SK-N-SH (cell line): ENCODE measurements at regions not wholly inside any gene's neighbourhood (a gene's known extent, or its start where the extent isn't known, plus 50 kb on each side); places are given as distances from the start of the nearest gene placed in this dataset.

Experiments used
- CTCF ChIA-PET: fragments of 300-600, 350-600 bp; formaldehyde crosslinking; extraction: SDS; loops from one replicate; lab custom pipeline; 2021; lab: Yijun Ruan, JAX
- POLR2A ChIA-PET: fragments of 350-600 bp; sonication (Branson Sonifier 250); formaldehyde crosslinking; extraction: SDS; loops from one replicate; lab custom pipeline; 2020; ENCODE audit warnings: antibody characterized with exemption, inconsistent platforms; lab: Yijun Ruan, JAX
- DNase-seq: peaks from one replicate; pipeline ENCODE4 v3.0.0; 2012
- H2AFZ ChIP-seq: fragments of 200-600 bp; sonication (generic); 2 replicates; pipeline ENCODE4 v1.8.1; 2016; ENCODE audit warnings: antibody characterized with exemption, mild to moderate bottlenecking, low read depth
- H3F3A ChIP-seq: fragments of 200-600 bp; sonication (generic); replicated peaks from 2 replicates; pipeline ENCODE3; 2016; ENCODE audit warnings: antibody characterized with exemption, mild to moderate bottlenecking; ENCODE audit not compliant: insufficient read depth
- H3K27ac ChIP-seq, 2 experiments: fragments of 200-500 bp in 1 of 2; fragments of 200-600 bp in 1 of 2; sonication (Bioruptor generic) in 1 of 2; sonication (generic), shearing (Covaris generic) in 1 of 2; 2 replicates each; pipeline versions ENCODE4 v1.5.1 to v1.6.1; 2014 to 2016; ENCODE audit warnings: low read depth in 2 of 2, inconsistent platforms in 1 of 2, low read length in 1 of 2, mild to moderate bottlenecking in 1 of 2, mixed read lengths in 1 of 2
- H3K27me3 ChIP-seq: fragments of 200-600 bp; sonication (generic), shearing (Covaris generic); 2 replicates; pipeline ENCODE4 v1.6.1; 2016; ENCODE audit warnings: mixed run types; ENCODE audit not compliant: insufficient read depth
- H3K36me3 ChIP-seq, 2 experiments: fragments of 200-500 bp in 1 of 2; fragments of 200-600 bp in 1 of 2; sonication (Bioruptor generic) in 1 of 2; sonication (generic) in 1 of 2; replicated peaks in 1 of 2; 2 replicates each; pipeline versions ENCODE3 to v1.5.1; 2014 to 2016; ENCODE audit warnings: low read length in 1 of 2, mild to moderate bottlenecking in 1 of 2; ENCODE audit not compliant: insufficient read depth in 2 of 2, control insufficient read depth in 1 of 2
- H3K4me1 ChIP-seq, 2 experiments: fragments of 200-500 bp in 1 of 2; fragments of 200-600 bp in 1 of 2; sonication (Bioruptor generic) in 1 of 2; sonication (generic), shearing (Covaris generic) in 1 of 2; 2 replicates each; pipeline versions ENCODE4 v1.5.1 to v1.6.1; 2014 to 2016; ENCODE audit warnings: low read depth in 1 of 2, low read length in 1 of 2, mixed run types in 1 of 2; ENCODE audit not compliant: insufficient read depth in 2 of 2, control insufficient read depth in 1 of 2
- H3K4me2 ChIP-seq: fragments of 200-600 bp; sonication (generic), shearing (Covaris generic); 2 replicates; pipeline ENCODE4 v1.6.1; 2017; ENCODE audit warnings: mixed run types
- H3K4me3 ChIP-seq, 2 experiments: fragments of 200-500 bp in 1 of 2; fragments of 200-600 bp in 1 of 2; sonication (Bioruptor generic) in 1 of 2; sonication (generic), shearing (Covaris generic) in 1 of 2; 2 replicates each; pipeline versions ENCODE4 v1.5.1 to v1.8.1; 2014 to 2016; ENCODE audit warnings: low read depth in 2 of 2, inconsistent platforms in 1 of 2, low read length in 1 of 2, mild to moderate bottlenecking in 1 of 2, mixed read lengths in 1 of 2, moderate library complexity in 1 of 2
- H3K79me2 ChIP-seq: fragments of 200-600 bp; sonication (generic); 2 replicates; pipeline ENCODE4 v1.8.1; 2017; ENCODE audit warnings: mild to moderate bottlenecking; ENCODE audit not compliant: insufficient read depth
- H3K9ac ChIP-seq: fragments of 200-600 bp; sonication (generic); 2 replicates; pipeline ENCODE4 v1.6.1; 2017; ENCODE audit warnings: mixed run types
- H3K9me2 ChIP-seq: fragments of 200-600 bp; sonication (generic); 2 replicates; pipeline ENCODE4 v1.6.1; 2017; ENCODE audit warnings: mixed run types
- H3K9me3 ChIP-seq: fragments of 200-600 bp; sonication (generic); 2 replicates; pipeline ENCODE4 v1.6.1; 2017; ENCODE audit warnings: mixed run types, mild to moderate bottlenecking, moderate library complexity
- H4K20me1 ChIP-seq: fragments of 200-600 bp; sonication (generic); 2 replicates; pipeline ENCODE4 v1.6.1; 2017; ENCODE audit warnings: mild to moderate bottlenecking, mixed run types; ENCODE audit not compliant: insufficient read depth
- ELF1 ChIP-seq: IDR thresholded peaks from 2 replicates; pipeline ENCODE4 v1.4.0; 2012
- GABPA ChIP-seq: IDR thresholded peaks from 2 replicates; pipeline ENCODE4 v1.4.0; 2012; ENCODE audit warnings: low read depth, mild to moderate bottlenecking
- GATA2 ChIP-seq: sonication (generic); formaldehyde crosslinking; IDR thresholded peaks from 2 replicates; pipeline ENCODE4 v1.5.0; 2020; ENCODE audit warnings: mild to moderate bottlenecking, missing genetic modification reagents
- MEF2A ChIP-seq: IDR thresholded peaks from 2 replicates; pipeline ENCODE4 v1.4.0; 2012; ENCODE audit warnings: low read depth, borderline replicate concordance
- MXI1 ChIP-seq: IDR thresholded peaks from 2 replicates; pipeline ENCODE4 v1.6.1; 2012; ENCODE audit warnings: mild to moderate bottlenecking, low read depth, low read length, improper control_type of control experiment
- NFIC ChIP-seq: IDR thresholded peaks from 2 replicates; pipeline ENCODE4 v1.4.0; 2012; ENCODE audit warnings: borderline replicate concordance
- NRF1 ChIP-seq: IDR thresholded peaks from 2 replicates; pipeline ENCODE4 v1.6.1; 2012; ENCODE audit warnings: low read depth, mild to moderate bottlenecking, low read length
- POLR2AphosphoS5 ChIP-seq: IDR thresholded peaks from 2 replicates; pipeline ENCODE4 v1.6.1; 2012; ENCODE audit warnings: low read depth, low read length
- SMC3 ChIP-seq: IDR thresholded peaks from 2 replicates; pipeline ENCODE4 v1.6.1; 2012; ENCODE audit warnings: low read depth, low read length, improper control_type of control experiment
- WGBS: methylation state at CpG from one replicate; pipeline ENCODE4 v1.1.6; 2017; ENCODE audit warnings: low lambda C conversion rate; 5-methylcytosine and 5-hydroxymethylcytosine counted together
- TF ChIP-seq, protein P1 (sequence below): IDR thresholded peaks from 2 replicates; pipeline ENCODE4 v1.4.0; 2012; ENCODE audit warnings: low read depth, borderline replicate concordance
- TF ChIP-seq, protein P2 (sequence below): IDR thresholded peaks from 2 replicates; pipeline ENCODE4 v1.4.0; 2012; ENCODE audit warnings: low read depth, borderline replicate concordance
- TF ChIP-seq, protein P3 (sequence below): fragments of 200-600 bp; sonication (generic); IDR thresholded peaks from 2 replicates; pipeline ENCODE4 v1.6.1; 2017; ENCODE audit warnings: antibody characterized with exemption, mild to moderate bottlenecking, moderate library complexity

DNA sequence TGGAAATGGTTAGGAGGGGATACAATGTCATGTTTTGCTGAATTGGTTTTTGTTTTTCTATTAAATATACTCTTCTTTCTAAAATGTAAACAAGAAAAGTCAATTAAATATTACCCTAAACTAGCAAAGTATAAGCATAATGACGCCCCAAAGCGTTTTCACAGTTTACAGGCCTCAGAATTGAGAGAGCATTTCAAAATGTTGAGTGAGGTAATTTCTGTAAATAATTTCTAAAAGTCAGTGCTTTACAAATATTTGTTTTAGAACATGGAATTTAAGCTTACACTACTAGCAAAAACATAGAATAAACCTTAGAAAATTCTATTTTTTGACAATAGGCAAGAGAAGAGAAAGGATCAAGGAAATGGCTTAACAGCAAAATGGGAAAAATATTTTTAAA is 958.4 kb upstream of the USP15 start:
- Histone ChIP-seq H3K27me3 (no peaks in the 10 kb centered on the region), H3K4me1 (no peaks in the 10 kb centered on the region), H4K20me1 (no peaks in the 10 kb centered on the region), H3K4me3 (no peak overlapping the region), H3F3A (no peaks in the 10 kb centered on the region), H3K36me3 (no peaks in the 10 kb centered on the region), H3K4me2 (no peak overlapping the region), H3K9ac (no peak overlapping the region), H3K27ac (no peak overlapping the region), H3K9me3 (no peaks in the 10 kb centered on the region), H3K9me2 (no peaks in the 10 kb centered on the region), H3K79me2 (no peaks in the 10 kb centered on the region), H2AFZ (no peak overlapping the region)
- no peak for DNase-seq
- WGBS: 0% methylated on average over 2 of the region's 2 CpGs
- TF ChIP-seq GATA2 (CRISPR knock-in tag) (no peak), SMC3 (no peak), POLR2AphosphoS5 (no peak)
- TF ChIP-seq, protein P1, sequence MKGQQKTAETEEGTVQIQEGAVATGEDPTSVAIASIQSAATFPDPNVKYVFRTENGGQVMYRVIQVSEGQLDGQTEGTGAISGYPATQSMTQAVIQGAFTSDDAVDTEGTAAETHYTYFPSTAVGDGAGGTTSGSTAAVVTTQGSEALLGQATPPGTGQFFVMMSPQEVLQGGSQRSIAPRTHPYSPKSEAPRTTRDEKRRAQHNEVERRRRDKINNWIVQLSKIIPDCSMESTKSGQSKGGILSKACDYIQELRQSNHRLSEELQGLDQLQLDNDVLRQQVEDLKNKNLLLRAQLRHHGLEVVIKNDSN: no peak
- ChIA-PET CTCF (no interaction called here), POLR2A (no interaction called here)

DNA sequence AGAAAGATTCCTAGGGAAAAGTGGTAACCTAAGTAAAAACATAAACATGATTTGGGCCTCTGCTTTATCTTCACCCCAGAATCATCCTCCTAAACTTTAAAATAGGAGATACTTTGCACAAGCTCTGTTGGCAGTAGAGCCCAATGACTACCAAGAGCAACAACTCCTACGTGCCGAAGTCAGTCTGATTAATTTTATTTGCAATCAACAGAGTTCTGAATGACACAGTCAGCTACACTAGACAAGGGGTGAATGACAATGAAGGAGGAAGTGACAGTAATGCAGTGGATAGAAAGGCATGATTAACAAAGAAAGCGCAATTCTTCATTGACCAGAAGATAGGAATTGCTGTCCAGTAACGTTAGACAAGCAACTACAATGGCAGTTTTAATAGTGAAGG is 957.9 kb upstream of the USP15 start:
- H3K27ac ChIP-seq: no peak overlapping the region
- H3K9me3 ChIP-seq: no peaks in the 10 kb centered on the region
- ChIA-PET POLR2A (no interaction called here), CTCF (no interaction called here)
- no peaks in the 10 kb centered on the region for H3K79me2 ChIP-seq
- H3K4me2 ChIP-seq: no peak overlapping the region
- no peak overlapping the region for H3K4me3 ChIP-seq
- no peaks in the 10 kb centered on the region for H3K36me3 ChIP-seq
- H3F3A ChIP-seq: no peaks in the 10 kb centered on the region
- no peaks in the 10 kb centered on the region for H3K9me2 ChIP-seq
- no peak overlapping the region for H2AFZ ChIP-seq
- H3K4me1 ChIP-seq: no peaks in the 10 kb centered on the region
- no peak overlapping the region for H3K9ac ChIP-seq
- no peak for DNase-seq
- H4K20me1 ChIP-seq: no peaks in the 10 kb centered on the region
- TF ChIP-seq GABPA (no peak), ELF1 (no peak), NRF1 (no peak), MXI1 (no peak), NFIC (no peak), MEF2A (no peak)
- TF ChIP-seq, protein P2, sequence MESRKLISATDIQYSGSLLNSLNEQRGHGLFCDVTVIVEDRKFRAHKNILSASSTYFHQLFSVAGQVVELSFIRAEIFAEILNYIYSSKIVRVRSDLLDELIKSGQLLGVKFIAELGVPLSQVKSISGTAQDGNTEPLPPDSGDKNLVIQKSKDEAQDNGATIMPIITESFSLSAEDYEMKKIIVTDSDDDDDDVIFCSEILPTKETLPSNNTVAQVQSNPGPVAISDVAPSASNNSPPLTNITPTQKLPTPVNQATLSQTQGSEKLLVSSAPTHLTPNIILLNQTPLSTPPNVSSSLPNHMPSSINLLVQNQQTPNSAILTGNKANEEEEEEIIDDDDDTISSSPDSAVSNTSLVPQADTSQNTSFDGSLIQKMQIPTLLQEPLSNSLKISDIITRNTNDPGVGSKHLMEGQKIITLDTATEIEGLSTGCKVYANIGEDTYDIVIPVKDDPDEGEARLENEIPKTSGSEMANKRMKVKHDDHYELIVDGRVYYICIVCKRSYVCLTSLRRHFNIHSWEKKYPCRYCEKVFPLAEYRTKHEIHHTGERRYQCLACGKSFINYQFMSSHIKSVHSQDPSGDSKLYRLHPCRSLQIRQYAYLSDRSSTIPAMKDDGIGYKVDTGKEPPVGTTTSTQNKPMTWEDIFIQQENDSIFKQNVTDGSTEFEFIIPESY: no peak
- TF ChIP-seq, protein P3, sequence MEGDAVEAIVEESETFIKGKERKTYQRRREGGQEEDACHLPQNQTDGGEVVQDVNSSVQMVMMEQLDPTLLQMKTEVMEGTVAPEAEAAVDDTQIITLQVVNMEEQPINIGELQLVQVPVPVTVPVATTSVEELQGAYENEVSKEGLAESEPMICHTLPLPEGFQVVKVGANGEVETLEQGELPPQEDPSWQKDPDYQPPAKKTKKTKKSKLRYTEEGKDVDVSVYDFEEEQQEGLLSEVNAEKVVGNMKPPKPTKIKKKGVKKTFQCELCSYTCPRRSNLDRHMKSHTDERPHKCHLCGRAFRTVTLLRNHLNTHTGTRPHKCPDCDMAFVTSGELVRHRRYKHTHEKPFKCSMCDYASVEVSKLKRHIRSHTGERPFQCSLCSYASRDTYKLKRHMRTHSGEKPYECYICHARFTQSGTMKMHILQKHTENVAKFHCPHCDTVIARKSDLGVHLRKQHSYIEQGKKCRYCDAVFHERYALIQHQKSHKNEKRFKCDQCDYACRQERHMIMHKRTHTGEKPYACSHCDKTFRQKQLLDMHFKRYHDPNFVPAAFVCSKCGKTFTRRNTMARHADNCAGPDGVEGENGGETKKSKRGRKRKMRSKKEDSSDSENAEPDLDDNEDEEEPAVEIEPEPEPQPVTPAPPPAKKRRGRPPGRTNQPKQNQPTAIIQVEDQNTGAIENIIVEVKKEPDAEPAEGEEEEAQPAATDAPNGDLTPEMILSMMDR: no peak
- WGBS: 3% methylated on average over 4 of the region's 4 CpGs
- H3K27me3 ChIP-seq: no peaks in the 10 kb centered on the region
